ENCODE measurements at regions not wholly inside any gene's neighbourhood (a gene's known extent, or its start where the extent isn't known, plus 50 kb on each side); places are given as distances from the start of the nearest gene placed in this dataset.

GRCh38 chr7:136205956-136206355 is 228.8 kb upstream of the MTPN start:
- no peak overlapping the region for H3K27ac ChIP-seq (ENCODE audit: low read length)
- H3K27me3 ChIP-seq (ENCODE audit: control insufficient read depth, insufficient read depth, low read length): no peaks in the 10 kb centered on the region
- CTCF ChIA-PET: no interaction called here
- in situ Hi-C loops (cut with HindIII; ENCODE audit: low pct_unique_long_range_greater_than_20kb, low sequenced_read_pairs): no loop called here
- no peaks in the 10 kb centered on the region for H3K9me3 ChIP-seq (ENCODE audit: control insufficient read depth, insufficient read depth, low read depth, low read length)
- intact Hi-C loops (cut with micrococcal nuclease; ENCODE audit: unreplicated experiment): no loop called here
- DNase-seq (ENCODE audit: low read depth, low spot score) (no peak), ATAC-seq (no peak)
- POLR2A ChIA-PET: no interaction called here
- H3K4me1 ChIP-seq (ENCODE audit: control insufficient read depth, insufficient read depth, low read length): no peaks in the 10 kb centered on the region
- TF ChIP-seq POLR2AphosphoS5 (IDR thresholded peaks at IDR 0.05; ENCODE audit: low read depth, low read length): no peak
- no peak for TF ChIP-seq CTCF (IDR thresholded peaks at IDR 0.05)
- TF ChIP-seq REST (IDR thresholded peaks at IDR 0.05; ENCODE audit: insufficient read depth in 1 of 2, low read depth in 2 of 2, low read length in 1 of 2): no peak
- TF ChIP-seq TCF7L2 (IDR thresholded peaks at IDR 0.05; ENCODE audit: low read depth, low read length): no peak
- no peak for TF ChIP-seq SIN3A (IDR thresholded peaks at IDR 0.05; ENCODE audit: borderline replicate concordance, insufficient read depth, low read depth, low read length)
- H3K4me3 ChIP-seq (ENCODE audit: low read depth in 2 of 2, low read length in 2 of 2): no peak overlapping the region
- no TSS peak for BruUV-seq (replicated peaks)
- H3K36me3 ChIP-seq (ENCODE audit: control insufficient read depth, insufficient read depth, low read length): no peaks in the 10 kb centered on the region

- Histone ChIP-seq H3K9me3 (ENCODE audit: control insufficient read depth, insufficient read depth, low read depth, low read length) (no peaks in the 10 kb centered on the region), H3K27me3 (ENCODE audit: control insufficient read depth, insufficient read depth, low read length) (no peaks in the 10 kb centered on the region), H3K4me3 (ENCODE audit: low read depth in 2 of 2, low read length in 2 of 2) (no peak overlapping the region), H3K4me1 (ENCODE audit: control insufficient read depth, insufficient read depth, low read length) (no peaks in the 10 kb centered on the region), H3K27ac (ENCODE audit: low read length) (no peak overlapping the region), H3K36me3 (ENCODE audit: control insufficient read depth, insufficient read depth, low read length) (no peaks in the 10 kb centered on the region)
- POLR2A ChIA-PET: no interaction called here
- no peak for TF ChIP-seq POLR2AphosphoS5 (IDR thresholded peaks at IDR 0.05; ENCODE audit: low read depth, low read length)
- no peak for TF ChIP-seq TCF7L2 (IDR thresholded peaks at IDR 0.05; ENCODE audit: low read depth, low read length)
- no peak for TF ChIP-seq REST (IDR thresholded peaks at IDR 0.05; ENCODE audit: insufficient read depth in 1 of 2, low read depth in 2 of 2, low read length in 1 of 2)
- TF ChIP-seq CTCF (IDR thresholded peaks at IDR 0.05): no peak
- no peak for TF ChIP-seq SIN3A (IDR thresholded peaks at IDR 0.05; ENCODE audit: borderline replicate concordance, insufficient read depth, low read depth, low read length)
- no TSS peak for BruUV-seq (replicated peaks)
- ATAC-seq (no peak), DNase-seq (ENCODE audit: low read depth, low spot score) (no peak)
- intact Hi-C loops (cut with micrococcal nuclease; ENCODE audit: unreplicated experiment): no loop called here
- in situ Hi-C loops (cut with HindIII; ENCODE audit: low pct_unique_long_range_greater_than_20kb, low sequenced_read_pairs): no loop called here
- CTCF ChIA-PET: no interaction called here
Measured at GRCh38 chr7:136198168-136198567, 221.0 kb upstream of the MTPN start.

All from Panc1 (cell line).